HG03575 (cell line): ENCODE measurements at regions not wholly inside any gene's neighbourhood (a gene's known extent, or its start where the extent isn't known, plus 50 kb on each side); places are given as distances from the start of the nearest gene placed in this dataset.
"Not testable (repeated sequence)": the region's sequence is repeated elsewhere in the genome, so short reads cannot be mapped to it uniquely, and the experiment has no call there.

Source experiments
- ATAC-seq: cut with Tn5 transposase; IDR thresholded peaks from one replicate; pipeline ENCODE4 v1.9.1; 2021; ENCODE audit not compliant: unreplicated experiment, insufficient number of reproducible peaks, low FRiP score; ENCODE audit errors: extremely low read depth

GRCh38 chr12:90833228-90833627 is 121.7 kb downstream of the CCER1 start:
- no peak for ATAC-seq

GRCh38 chr12:90832427-90832826 is 122.5 kb downstream of the CCER1 start:
- no peak for ATAC-seq

- no peak for ATAC-seq
These were observed 123.3 kb downstream of the CCER1 start for GRCh38 chr12:90831712-90832111.

GRCh38 chr12:90829044-90829443 is 125.9 kb downstream of the CCER1 start:
- ATAC-seq = no peak

- ATAC-seq = no peak
These were observed 126.4 kb downstream of the CCER1 start for GRCh38 chr12:90828621-90829020.

GRCh38 chr12:90827567-90827966 is 127.4 kb downstream of the CCER1 start:
- no peak for ATAC-seq

- no peak for ATAC-seq
These were observed 128.9 kb downstream of the CCER1 start for GRCh38 chr12:90826036-90826435.

- ATAC-seq = no peak
These were observed 131.1 kb downstream of the CCER1 start for GRCh38 chr12:90823859-90824258.

- ATAC-seq = no peak
These were observed 135.3 kb downstream of the CCER1 start for GRCh38 chr12:90819709-90820108.

GRCh38 chr12:90816353-90817089 is 138.5 kb downstream of the CCER1 start:
- ATAC-seq = no peak

- ATAC-seq = no peak
These were observed 145.0 kb downstream of the CCER1 start for GRCh38 chr12:90809940-90810339.

- no peak for ATAC-seq
These were observed 146.4 kb downstream of the CCER1 start for GRCh38 chr12:90808568-90808967.

GRCh38 chr12:90802727-90803126 is 152.2 kb downstream of the CCER1 start:
- ATAC-seq = no peak

- ATAC-seq = no peak
These were observed 153.2 kb downstream of the CCER1 start for GRCh38 chr12:90801776-90802175.

- no peak for ATAC-seq
These were observed 160.8 kb downstream of the CCER1 start for GRCh38 chr12:90794212-90794611.

- not testable (repeated sequence) for ATAC-seq
These were observed 162.3 kb downstream of the CCER1 start for GRCh38 chr12:90792718-90793117.

GRCh38 chr12:90791445-90791844 is 163.5 kb downstream of the CCER1 start:
- ATAC-seq = no peak

GRCh38 chr12:90790747-90791146 is 164.2 kb downstream of the CCER1 start:
- ATAC-seq = no peak

GRCh38 chr12:90773491-90773890 is 181.5 kb downstream of the CCER1 start:
- ATAC-seq = no peak

GRCh38 chr12:90770861-90771260 is 184.1 kb downstream of the CCER1 start:
- ATAC-seq = no peak

GRCh38 chr12:90757957-90758356 is 197.0 kb downstream of the CCER1 start:
- no peak for ATAC-seq
